Suprapubic skin (tissue), 4 donors: ENCODE measurements at regions not wholly inside any gene's neighbourhood (a gene's known extent, or its start where the extent isn't known, plus 50 kb on each side); places are given as distances from the start of the nearest gene placed in this dataset.

ENCODE experiments used
- POLR2A ChIP-seq, 2 donors: fragments of 450-650 bp; IDR thresholded peaks; one replicate each; pipeline ENCODE4 v1.6.1; 2017; ENCODE audit warnings: antibody characterized with exemption in 2 of 2, mild to moderate bottlenecking in 2 of 2, moderate library complexity in 2 of 2
- POLR2AphosphoS5 ChIP-seq, 3 donors: sonication (generic); formaldehyde crosslinking; IDR thresholded peaks; one replicate each; pipeline ENCODE4 v1.6.1; 2017; ENCODE audit warnings: antibody characterized with exemption in 3 of 3
- TF ChIP-seq, protein P1 (sequence below), 2 donors: fragments of 200-600 bp in 1 of 2; fragments of 450-650 bp in 1 of 2; sonication (generic) in 1 of 2; IDR thresholded peaks; one replicate each; pipeline ENCODE4 v1.5.1; 2016 to 2019; ENCODE audit warnings: antibody characterized with exemption in 2 of 2, mild to moderate bottlenecking in 1 of 2, moderate library complexity in 1 of 2

DNA sequence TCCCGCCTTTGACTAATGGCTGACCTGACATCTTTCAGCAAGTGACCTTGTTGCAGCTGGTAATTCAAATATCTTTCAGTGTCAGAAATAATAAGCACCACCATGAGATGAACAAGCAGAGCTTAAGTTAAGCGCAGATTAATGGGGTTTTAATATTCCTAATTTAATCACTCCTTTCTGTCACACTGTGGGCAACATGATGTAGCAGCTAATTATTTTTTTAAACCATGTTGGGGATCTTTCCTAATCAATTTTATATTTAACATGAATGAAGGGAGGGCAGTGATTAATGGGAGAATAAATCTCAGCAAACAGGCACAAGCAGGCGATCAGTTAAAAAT, 353.6 kb upstream of the TNRC6C start:
- TF ChIP-seq POLR2A (IDR thresholded peaks at IDR 0.05): no peak
- TF ChIP-seq, protein P1, sequence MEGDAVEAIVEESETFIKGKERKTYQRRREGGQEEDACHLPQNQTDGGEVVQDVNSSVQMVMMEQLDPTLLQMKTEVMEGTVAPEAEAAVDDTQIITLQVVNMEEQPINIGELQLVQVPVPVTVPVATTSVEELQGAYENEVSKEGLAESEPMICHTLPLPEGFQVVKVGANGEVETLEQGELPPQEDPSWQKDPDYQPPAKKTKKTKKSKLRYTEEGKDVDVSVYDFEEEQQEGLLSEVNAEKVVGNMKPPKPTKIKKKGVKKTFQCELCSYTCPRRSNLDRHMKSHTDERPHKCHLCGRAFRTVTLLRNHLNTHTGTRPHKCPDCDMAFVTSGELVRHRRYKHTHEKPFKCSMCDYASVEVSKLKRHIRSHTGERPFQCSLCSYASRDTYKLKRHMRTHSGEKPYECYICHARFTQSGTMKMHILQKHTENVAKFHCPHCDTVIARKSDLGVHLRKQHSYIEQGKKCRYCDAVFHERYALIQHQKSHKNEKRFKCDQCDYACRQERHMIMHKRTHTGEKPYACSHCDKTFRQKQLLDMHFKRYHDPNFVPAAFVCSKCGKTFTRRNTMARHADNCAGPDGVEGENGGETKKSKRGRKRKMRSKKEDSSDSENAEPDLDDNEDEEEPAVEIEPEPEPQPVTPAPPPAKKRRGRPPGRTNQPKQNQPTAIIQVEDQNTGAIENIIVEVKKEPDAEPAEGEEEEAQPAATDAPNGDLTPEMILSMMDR (IDR thresholded peaks at IDR 0.05): no peak
- TF ChIP-seq POLR2AphosphoS5 (IDR thresholded peaks at IDR 0.05): no peak
